ENCODE measurements at regions not wholly inside any gene's neighbourhood (a gene's known extent, or its start where the extent isn't known, plus 50 kb on each side); places are given as distances from the start of the nearest gene placed in this dataset.

DNA sequence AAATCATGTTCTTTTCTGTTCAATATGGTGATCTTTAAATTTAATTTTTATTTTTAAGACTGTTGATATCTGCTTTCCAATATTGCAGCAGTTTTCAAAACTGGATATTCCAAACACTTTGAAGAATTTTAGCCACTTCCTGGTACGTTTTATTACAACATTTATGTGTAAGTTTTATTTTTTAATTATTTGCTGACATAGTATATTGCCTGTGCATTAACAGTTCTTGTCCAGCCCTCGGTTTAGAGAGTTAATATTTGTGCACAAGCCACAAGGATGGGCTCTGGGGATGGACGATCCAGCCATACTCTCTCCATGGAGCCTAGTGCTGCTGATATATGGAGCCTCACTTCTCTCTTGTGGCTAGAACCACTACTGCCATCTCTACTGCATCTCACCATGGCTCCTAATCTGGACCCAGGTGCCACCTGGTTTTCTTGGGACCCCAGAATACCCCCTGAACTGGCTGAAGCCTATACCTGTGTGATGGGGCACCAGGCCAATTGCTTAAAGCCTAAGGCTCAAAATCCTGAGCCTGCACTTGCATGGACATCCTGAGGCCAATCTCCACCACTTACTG lies 262.5 kb downstream of the RASSF9 start:
- no peaks in the 10 kb centered on the region for H3K9me3 Mint-ChIP-seq
- no peak for DNase-seq (ENCODE audit: low read depth, low spot score)
- no peak for TF ChIP-seq CTCF (conservative IDR thresholded peaks at IDR 0.05)
- H3K27me3 Mint-ChIP-seq (ENCODE audit: low read depth): no peaks in the 10 kb centered on the region
- H3K36me3 Mint-ChIP-seq (ENCODE audit: low read depth): no peaks in the 10 kb centered on the region
- H3K4me1 Mint-ChIP-seq: no peaks in the 10 kb centered on the region
- no peak overlapping the region for H3K27ac Mint-ChIP-seq (ENCODE audit: unreplicated experiment)
- H3K4me3 Mint-ChIP-seq: no peak overlapping the region

GRCh38 chr12:85574291-85574690 lies 261.9 kb downstream of the RASSF9 start:
- Mint-ChIP-seq H3K9me3 (no peaks in the 10 kb centered on the region), H3K27me3 (ENCODE audit: low read depth) (no peaks in the 10 kb centered on the region), H3K4me1 (no peaks in the 10 kb centered on the region), H3K27ac (ENCODE audit: unreplicated experiment) (no peak overlapping the region), H3K36me3 (ENCODE audit: low read depth) (no peaks in the 10 kb centered on the region), H3K4me3 (no peak overlapping the region)
- DNase-seq (ENCODE audit: low read depth, low spot score): no peak
- TF ChIP-seq CTCF (conservative IDR thresholded peaks at IDR 0.05): no peak

- Mint-ChIP-seq H3K36me3 (ENCODE audit: low read depth) (no peaks in the 10 kb centered on the region), H3K27me3 (ENCODE audit: low read depth) (no peaks in the 10 kb centered on the region), H3K27ac (ENCODE audit: unreplicated experiment) (no peak overlapping the region), H3K4me3 (no peak overlapping the region), H3K9me3 (no peaks in the 10 kb centered on the region), H3K4me1 (no peaks in the 10 kb centered on the region)
- TF ChIP-seq CTCF (conservative IDR thresholded peaks at IDR 0.05): peak; percentile 83
- peak; percentile 39 for DNase-seq (ENCODE audit: low read depth, low spot score)
Observed at GRCh38 chr12:85575120-85576096, 260.8 kb downstream of the RASSF9 start.

DNA sequence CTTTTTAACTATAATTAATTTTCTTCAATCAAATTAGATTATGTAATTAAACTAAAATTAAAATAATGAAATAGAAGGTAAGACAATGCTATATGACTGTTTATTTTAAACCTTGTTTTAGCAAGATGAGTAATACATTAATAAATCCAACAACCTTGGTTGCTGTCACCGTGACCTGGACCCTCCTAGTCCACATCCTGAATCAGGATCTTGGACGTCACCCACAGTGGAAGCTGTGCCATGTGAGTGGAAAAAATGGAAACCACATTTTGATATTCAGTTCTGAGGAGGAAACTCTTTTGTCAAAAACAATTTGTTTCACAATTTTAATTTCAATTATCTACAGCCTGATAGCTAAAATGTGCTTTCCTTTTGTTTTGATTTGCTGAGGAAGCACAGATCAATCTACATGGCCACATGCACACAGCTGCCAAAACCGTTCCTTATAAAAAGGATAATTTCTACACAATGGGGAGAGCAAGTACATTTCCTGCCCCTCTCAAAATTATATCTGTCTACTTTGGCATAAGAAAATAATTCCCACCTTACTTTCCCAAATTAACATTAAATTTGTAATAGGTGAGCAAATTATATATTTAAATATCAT lies 255.5 kb downstream of the RASSF9 start:
- no peaks in the 10 kb centered on the region for H3K36me3 Mint-ChIP-seq (ENCODE audit: low read depth)
- no peaks in the 10 kb centered on the region for H3K27me3 Mint-ChIP-seq (ENCODE audit: low read depth)
- H3K4me3 Mint-ChIP-seq: no peak overlapping the region
- H3K9me3 Mint-ChIP-seq: no peaks in the 10 kb centered on the region
- DNase-seq (ENCODE audit: low read depth, low spot score): no peak
- TF ChIP-seq CTCF (conservative IDR thresholded peaks at IDR 0.05): no peak
- H3K27ac Mint-ChIP-seq (ENCODE audit: unreplicated experiment): no peak overlapping the region
- H3K4me1 Mint-ChIP-seq: no peaks in the 10 kb centered on the region

DNA sequence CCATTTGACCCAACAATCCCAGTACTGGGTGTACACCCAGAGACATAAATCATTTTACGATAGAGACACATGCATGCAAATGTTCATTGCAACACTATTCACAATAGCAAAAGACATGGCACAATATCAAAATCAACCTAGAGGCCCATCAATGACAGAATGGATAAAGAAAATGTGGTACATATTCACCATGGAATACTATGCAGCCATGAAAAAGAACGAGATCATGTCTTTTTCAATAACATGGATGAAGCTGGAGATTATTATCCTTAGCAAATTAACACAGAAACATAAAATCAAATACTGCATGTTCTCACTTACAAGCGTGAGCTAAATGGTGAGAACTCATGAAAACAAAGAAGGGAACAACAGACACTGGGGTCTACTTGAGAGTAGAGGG lies 249.1 kb downstream of the RASSF9 start:
- Mint-ChIP-seq H3K27me3 (ENCODE audit: low read depth) (no peaks in the 10 kb centered on the region), H3K4me3 (no peak overlapping the region), H3K27ac (ENCODE audit: unreplicated experiment) (no peak overlapping the region), H3K4me1 (no peaks in the 10 kb centered on the region), H3K9me3 (peaks cover 6% of the 10 kb centered on the region), H3K36me3 (ENCODE audit: low read depth) (no peaks in the 10 kb centered on the region)
- no peak for DNase-seq (ENCODE audit: low read depth, low spot score)
- no peak for TF ChIP-seq CTCF (conservative IDR thresholded peaks at IDR 0.05)
